HPDE6-E6E7 (cell line): ENCODE measurements at regions not wholly inside any gene's neighbourhood (a gene's known extent, or its start where the extent isn't known, plus 50 kb on each side); places are given as distances from the start of the nearest gene placed in this dataset.
"Not testable (repeated sequence)": the region's sequence is repeated elsewhere in the genome, so short reads cannot be mapped to it uniquely, and the experiment has no call there.

Experiments used
- DNase-seq: peaks from one replicate; pipeline ENCODE4 v3.0.0; 2011; ENCODE audit warnings: missing footprints; ENCODE audit errors: extremely low spot score

DNA sequence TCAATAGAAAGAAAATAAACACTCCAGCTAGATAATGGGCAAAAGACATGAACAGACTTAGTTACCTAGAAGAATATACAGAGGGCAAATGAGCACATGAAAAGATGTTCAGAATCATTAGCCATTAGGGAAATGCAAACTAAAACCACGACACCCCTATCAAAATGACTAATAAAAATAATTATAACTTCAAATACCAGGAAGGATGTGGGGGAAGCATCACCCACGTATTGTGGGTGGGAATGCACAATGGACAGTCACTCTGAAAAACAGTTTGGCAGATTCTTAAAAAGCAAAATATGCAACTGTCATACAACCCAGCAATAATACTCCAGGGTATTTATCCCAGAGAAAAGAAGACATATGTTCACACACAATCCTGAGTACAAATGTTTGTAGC lies 92.6 kb downstream of the DLL1 start:
- no peak for DNase-seq

DNA sequence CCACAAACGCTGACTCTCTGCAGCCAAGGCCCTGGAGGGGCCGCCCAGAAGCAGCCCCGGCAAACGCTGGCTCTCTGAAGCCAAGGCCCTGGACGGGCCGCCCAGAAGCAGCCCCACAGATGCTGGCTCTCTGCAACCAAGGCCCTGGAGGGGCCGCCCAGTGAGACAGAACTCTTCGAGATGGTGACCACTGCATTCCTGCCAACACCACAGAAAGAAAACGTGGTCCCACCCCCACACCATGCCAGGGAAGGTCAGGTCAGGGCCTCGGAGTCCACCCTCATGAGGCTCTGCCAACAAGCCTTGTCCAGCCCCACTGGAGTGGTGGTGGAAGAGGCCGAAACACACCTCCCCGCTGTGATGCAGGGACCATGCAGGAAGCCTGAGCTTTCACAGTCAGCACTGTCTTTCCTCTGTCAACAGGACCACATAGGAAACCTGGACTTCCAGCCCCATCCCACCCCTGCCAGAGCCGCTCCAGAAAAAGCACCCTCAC lies 97.5 kb downstream of the DLL1 start:
- DNase-seq = no peak

DNA sequence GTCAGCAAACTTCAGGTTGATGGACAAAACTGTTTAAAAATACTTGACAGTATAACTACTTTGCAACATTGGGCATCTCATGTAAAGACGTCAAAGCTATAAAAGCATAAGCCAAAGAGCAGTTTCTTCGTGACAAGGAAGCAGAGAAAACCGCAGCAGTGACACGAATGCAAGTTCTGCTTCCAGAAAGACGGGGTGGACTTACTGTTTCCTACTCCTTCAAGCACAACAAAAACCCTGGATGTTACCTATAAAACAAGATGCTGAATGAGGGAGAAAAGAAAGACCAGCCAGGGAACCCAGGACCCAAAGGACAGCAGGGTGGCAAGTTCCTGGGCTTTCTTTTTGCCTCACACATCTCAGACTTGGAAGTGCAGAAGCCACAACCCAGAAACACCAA lies 98.0 kb downstream of the DLL1 start:
- no peak for DNase-seq

DNA sequence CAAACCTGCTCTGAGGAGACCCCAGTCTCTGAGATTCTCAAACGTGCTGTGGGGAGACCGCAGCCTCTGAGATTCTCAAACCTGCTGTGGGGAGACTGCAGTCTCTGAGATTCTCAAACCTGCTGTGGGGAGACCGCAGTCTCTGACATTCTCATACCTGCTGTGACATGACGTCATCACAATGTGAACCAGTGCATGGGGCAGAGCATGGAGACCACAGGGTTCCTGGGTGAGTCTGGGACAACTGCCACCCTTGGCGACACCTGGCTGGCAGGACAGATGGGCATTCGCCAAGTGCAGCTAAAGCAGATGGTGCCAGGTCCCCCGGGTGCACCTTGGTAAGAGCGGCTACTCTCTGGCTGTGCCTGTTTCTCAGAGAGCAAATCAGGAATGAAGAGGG lies 98.8 kb downstream of the DLL1 start:
- not testable (repeated sequence) for DNase-seq

DNA sequence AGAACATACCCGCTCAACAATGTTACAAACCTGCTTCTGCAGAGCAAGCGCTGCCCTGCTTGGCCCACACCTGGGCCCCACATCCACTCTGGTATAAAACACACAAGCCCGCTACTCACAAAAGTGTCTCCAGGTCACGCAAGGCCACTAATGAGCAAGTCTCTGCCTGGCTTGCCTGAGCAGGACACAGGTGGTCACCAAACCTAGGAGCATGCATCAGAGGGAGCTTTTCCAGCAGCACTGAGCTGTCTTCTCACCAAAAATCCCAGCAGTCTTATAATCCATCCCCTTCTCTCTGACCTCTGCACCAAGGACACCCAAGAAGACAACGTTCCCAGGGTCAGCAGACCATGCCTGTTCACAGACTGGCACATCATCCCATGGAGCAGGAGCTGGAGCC lies 100.8 kb downstream of the DLL1 start:
- no peak for DNase-seq

DNA sequence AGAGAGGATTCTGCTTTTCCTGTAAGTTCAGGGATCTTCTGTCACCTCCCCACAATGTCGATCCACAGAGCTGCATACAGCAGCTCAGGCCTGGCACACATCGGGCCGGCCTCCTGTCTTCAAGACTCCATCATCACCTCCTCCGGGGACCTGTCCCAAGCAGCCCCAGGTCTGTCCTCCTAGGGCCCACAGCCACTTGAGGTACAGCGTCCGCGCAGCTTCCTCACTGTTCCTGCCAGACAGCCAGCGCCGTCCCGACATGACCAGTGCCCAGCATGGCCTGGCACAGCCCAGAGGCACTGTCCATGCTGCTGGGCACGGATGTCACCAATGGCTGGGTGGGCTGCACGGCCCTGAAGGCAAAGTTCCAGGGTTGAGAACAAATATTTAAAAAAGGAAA lies 101.6 kb downstream of the DLL1 start:
- DNase-seq = no peak

DNA sequence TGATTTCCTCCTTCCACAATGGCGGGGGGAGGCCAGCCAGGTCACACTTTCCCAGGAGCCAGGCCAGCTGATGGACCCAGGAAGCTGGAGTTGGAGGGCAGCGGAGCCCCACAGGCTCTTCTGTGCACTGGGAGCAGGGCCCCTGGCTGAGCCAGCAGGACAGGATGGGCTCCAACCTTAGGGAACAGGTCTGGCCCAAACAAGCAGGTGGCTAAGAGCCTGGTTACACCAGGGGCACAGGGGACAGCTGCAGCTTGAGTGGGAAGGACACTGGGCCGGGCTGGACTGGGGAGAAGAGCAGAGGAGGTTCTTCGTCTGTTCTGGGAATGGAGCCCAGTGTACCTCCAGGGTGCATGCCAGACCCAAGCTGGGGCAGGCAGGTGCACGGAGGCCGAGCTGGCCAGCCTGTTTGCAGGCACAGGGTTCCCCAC lies 102.3 kb downstream of the DLL1 start:
- DNase-seq = no peak

DNA sequence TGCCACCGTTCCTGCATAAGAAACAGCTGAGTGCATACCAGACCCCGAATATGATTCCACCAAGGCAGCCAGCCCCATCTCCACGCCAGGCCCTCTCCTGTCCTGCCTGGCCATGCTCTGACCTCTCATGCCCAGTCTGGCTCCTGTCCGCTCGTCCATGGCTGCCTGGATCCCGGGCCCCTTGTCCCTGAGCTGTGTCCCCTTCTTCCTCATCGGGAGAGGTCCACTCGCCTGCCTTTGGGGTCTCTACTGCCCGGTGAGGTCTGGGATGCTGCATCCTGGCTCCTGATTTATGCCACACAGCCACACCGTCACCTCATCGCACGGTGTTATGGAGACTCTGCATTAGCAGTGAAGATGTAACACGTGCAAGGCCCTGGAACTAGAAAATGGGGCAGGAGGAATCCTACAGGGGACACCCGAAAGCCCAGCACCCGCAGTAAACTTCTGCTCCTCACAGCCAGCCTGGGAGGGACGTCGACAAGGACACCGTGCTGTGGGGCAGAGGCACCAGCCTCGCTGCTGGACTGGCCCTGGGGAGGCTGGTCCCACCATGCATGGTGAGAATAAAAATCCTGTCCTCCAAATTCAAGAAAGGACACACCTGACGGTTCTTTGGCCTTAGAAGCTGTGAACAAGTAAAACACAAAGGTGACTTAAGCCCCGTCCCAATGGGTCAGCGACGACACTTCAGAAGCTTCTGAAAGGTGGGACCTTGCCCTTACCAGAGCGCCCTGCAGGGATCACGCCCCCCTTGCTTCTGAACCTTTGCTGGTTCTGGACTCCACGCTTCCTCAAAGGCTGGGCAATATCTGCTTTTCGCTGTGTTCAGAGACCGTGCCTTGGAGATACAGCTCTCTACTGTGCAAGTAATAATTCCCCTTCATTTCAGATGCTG lies 103.0 kb downstream of the DLL1 start:
- no peak for DNase-seq

DNA sequence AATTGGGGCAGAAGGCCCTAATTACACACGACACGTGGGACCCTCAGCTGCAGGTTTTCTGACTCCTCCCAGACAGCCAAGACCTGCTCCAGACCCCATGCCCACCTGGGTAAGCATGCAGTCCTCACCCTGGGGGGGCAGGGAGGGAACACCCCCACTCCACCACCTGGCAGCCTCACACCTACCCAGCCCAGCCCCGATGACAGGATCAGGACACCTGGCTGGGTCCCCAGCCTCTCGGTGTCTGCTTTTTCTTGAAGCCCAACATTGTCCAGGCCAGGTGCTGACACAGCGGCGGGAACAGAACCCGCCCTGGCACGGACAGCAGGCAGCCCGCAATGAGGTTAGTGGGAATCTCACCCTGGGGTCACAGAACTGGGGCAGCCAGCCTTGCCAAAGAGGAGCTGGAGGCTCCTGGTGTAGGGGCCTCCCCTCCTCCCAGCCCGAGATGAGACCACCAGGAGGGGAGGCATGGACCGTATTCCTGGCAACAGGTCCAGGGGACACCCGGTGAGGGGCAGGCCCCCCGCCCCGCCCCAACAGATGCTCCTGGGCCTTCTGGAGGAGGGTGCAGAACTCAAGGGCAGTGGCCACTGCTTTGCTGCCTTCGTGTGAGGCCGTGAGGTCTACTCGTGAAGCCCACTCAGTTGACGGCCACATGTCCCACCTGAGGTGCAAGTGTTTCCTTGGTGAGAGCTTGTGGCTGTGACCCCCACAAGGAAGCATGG lies 103.8 kb downstream of the DLL1 start:
- DNase-seq = no peak

DNA sequence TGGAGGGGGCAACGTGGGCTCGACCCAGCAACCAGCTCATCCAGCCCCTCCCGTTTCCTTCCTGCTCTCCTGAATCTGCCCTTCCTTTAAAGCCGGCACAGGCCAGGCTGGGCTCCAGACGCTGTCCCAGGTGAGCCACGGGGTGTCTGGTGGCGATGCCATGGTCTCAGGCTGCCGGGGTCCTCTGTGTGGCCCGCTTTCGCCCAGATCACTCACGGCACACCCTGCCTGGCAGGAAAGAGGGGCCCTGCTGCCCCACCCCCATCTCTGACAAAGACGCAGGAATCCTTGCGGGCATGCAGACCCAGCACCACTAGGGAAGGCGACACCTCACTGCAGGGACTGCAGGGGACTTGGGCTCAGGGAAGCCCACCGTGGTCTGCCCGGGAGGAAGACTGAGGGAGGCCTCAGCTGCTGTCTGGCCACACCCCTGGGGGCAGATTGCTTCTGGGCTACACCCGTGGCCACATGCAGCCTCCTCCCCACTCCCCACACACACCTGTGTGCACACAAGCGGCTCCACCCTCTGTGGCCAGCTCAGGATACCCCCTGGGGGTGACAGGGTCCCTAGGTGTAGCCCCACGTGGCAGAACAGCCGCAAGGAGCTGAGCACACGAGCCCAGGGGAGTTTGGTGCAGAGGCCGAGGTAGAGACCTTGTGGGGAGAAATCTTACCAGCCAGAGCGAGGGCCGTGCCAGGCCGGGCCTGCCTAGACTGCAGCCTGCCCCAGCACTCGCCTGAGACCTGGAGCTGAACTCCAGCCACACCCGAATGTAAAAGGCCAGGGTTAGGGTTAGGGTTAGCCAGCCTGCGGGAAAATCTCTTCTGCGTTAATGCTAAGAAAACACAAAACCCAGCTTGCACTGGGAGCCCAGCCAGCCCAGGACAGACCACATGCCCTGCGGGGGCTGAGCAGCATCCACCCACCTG lies 104.6 kb downstream of the DLL1 start:
- peak; percentile 23 for DNase-seq

DNA sequence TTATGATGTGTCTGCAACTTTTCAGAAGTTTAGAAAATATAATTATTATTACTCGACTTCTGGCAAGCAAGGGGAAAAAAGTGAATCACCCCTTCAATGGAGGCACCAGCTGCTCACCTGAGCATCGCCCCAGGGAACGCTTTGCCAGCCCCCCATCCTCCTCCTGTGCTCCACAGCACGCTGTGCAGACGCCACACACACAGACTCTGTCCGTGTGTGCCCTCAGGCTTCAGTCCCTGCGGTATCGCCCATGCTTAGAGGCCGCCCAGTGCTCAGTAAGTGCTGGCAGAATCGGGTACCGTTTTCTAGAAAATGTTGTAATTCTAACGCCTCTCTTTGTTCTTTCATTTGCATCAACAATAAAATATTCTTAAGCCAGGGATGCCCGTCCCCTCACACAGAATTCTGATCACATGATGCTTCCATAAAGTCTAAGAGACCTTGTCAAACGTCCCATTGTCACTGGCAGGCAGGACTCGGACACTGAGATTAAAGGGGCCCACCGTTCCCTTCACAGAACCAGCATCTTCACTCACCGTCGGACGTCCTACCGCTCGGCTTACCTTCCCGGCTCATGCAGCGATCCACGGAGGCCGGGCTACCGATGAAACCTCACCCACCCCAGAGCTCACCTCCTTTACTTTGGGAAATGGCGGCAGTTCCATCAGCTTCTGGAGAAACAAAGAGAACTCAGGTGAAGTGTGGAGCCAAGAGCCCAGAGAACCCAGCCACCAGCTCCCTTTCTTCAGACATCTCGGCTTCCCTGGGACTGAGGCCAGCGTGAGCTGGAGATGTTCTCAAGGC lies 105.5 kb downstream of the DLL1 start:
- no peak for DNase-seq

DNA sequence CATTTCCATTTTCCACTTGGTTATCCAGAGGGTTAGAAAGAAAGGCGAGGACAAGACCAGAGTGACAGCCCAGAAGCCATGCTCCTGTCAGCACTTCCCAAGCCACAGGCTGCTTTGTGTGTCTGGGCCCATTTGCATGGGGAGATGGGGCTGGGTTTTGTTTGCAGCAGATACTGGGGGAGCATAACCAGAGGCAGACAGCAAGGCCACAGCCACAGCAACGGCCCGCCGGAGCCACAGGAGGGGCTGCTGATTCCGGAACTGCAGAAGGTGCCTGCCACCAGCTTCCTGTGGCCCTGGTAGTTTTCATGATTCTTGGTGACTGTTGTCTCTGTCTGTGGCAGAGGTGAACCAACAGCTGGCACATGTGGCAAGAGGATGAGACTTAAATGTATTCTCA lies 106.6 kb downstream of the DLL1 start:
- DNase-seq = no peak

DNA sequence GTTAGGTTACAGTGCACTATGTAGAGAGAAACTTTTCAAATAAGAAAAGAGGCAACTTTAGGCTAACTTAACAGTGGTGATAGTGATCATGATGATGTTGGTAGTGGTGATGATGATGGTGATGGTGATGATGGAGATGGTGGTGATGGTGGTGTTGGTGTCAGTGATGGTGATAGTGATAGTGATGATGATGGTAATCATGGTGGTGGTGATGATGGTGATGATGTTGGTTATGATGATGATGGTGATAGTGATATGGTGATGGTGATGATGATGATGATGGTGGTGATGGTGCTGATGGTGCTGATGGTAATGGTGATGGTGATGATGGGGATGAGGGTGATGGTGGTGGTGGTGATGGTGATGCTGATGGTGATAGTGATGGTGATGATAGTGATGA lies 107.4 kb downstream of the DLL1 start:
- no peak for DNase-seq

DNA sequence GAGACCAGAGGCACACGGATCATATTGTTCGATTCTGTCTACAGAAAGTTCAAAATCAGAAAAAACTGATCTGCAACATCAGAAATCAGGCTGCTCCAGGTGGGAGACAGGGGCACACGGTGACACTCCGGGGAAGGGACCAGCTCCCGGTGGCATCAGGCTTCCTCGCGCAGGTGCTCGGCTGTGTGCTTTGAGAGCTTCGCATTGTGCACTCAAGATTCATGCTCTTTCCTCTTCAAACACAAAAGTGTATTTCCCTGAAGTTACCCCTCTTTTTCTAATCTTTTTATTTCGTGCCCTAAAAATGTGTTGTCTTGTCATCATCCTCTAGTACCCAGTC lies 108.1 kb downstream of the DLL1 start:
- DNase-seq = no peak

DNA sequence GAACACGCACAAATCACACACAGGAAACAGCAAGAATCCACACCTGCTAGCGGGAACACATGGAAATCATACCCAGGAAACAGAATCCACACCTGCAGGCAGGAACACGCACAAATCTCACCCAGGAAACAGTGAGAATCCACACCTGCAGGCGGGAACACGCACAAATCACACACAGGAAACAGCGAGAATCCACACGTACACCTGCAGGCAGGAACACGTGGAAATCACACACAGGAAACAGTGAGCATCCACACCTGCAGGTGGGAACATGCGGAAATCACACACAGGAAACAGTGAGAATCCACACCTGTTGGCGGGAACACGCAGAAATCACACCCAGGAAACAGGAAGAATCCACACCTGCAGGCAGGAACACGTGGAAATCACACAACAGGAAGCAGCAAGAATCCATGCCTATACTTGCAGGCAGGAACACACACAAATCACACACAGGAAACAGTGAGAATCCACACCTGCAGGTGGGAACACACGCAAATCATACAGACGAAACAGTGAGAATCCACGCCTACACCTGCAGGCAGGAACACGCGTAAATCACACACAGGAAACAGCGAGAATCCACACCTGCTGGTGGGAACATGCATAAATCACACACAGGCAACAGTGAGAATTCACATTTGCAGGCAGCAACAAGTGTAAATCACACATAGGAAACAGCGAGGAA lies 108.6 kb downstream of the DLL1 start:
- no peak for DNase-seq

DNA sequence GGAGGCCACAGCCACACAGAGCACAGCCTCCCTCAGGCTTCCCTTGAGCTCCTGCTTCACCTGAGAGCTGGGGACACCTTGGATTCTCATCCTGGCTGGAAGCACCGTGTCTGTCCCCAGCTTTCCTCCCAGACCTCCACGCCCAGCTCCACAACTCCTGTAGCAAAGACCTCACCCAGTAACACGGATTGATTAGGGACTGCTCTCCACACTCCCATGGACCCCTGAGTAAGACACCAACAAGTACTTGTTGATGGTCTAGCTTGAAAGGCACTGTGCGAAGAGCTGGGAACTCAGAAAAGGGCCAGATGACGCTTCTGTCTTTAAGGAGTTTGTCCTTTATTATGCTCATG lies 109.6 kb downstream of the DLL1 start:
- no peak for DNase-seq

DNA sequence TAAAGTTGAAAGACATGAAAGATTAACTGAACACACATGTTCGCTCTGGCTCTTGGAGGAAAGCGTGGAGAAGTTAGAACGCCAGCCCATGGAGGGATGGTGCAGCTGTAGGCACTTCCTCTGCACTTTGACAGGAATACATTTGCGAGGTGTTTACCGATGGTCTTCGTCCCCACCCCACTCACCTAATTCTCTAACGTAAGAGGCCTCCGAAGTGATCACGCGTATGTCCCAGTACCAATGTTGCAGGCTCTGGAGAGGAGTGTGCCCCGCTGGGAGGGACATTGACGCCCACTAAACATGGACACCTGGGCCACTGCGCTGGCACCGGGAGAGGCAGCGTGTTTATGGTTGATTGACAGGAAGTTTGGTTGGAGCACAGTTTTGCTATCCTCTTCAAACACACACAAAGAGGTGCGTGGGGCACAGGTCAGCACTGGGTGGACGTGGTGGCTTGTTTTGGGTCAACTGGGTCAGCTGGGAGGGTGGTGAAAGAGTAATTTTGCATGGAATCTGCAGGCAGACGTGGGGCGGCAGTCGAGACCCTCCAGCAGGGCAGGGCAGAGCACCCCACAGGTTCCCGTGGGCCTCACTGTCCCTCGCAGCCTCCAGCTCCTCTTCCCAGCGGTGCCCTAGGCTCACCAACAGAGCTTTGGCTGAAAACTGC lies 110.1 kb downstream of the DLL1 start:
- DNase-seq = no peak

DNA sequence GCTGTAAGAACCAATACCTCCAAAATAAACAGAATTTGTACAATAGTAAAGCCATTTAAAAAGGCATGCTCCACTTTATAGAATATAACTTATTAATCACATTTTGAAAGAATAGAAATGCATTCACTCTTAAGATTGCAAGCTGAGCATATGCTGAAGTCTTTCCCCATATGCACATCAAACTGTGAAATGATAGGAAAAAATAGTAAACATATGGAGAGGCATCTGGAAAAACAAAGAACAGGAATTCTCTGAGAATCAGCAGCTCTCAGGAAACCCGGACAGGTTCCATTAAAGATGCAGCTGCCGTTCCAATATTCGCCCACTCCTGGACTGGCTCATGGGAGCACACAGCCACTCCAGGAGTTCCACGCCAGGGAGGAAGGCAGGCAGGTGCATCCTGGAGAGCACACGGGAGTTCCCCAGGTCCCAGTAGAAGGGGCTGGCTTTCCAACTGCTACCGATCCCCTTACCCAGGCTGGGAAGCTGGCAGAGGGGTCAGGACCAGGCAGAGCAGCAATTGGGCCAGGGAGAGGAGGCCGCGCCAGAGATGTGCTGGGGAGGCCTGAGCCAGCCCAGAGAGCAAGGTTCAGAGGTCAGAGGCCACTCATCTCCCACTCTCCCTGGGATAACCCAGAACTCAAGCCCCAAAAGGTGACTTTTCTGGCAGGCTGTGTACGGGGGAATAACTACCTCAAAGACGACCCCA lies 111.1 kb downstream of the DLL1 start:
- DNase-seq = no peak
